B cell (primary cell): ENCODE measurements at regions not wholly inside any gene's neighbourhood (a gene's known extent, or its start where the extent isn't known, plus 50 kb on each side); places are given as distances from the start of the nearest gene placed in this dataset.

Experiments
- ATAC-seq: fragments of 200-7000 bp; cut with Tn5 transposase; one replicate; pipeline ENCODE4 v1.10.0; 2021; ENCODE audit warnings: low read depth, mild to moderate bottlenecking, moderate number of reproducible peaks, moderate library complexity
- CTCF ChIA-PET: fragments of 350-600 bp; sonication (Branson Sonifier 250); formaldehyde crosslinking; loops from one replicate; lab custom pipeline; 2021; ENCODE audit warnings: antibody characterized with exemption, inconsistent platforms; lab: Charles Lee
- POLR2A ChIA-PET: fragments of 350-600 bp; sonication (Branson Sonifier 250); formaldehyde crosslinking; loops from one replicate; lab custom pipeline; 2021; ENCODE audit warnings: antibody characterized with exemption; lab: Charles Lee
- DNase-seq: peaks from one replicate; pipeline ENCODE4 v3.0.0; 2013
- H2AFZ ChIP-seq: 2 replicates; pipeline ENCODE4 v1.6.1; 2012; ENCODE audit warnings: mild to moderate bottlenecking, low read depth, low read length; ENCODE audit not compliant: insufficient read depth, poor library complexity, severe bottlenecking
- H3K27ac ChIP-seq, 2 donors: 1 replicate in 1 of 2; 2 replicates in 1 of 2; pipeline ENCODE4 v1.5.1; 2012 to 2013; ENCODE audit warnings: low read length in 2 of 2, mild to moderate bottlenecking in 2 of 2, moderate library complexity in 1 of 2
- H3K27me3 ChIP-seq, 4 experiments: fragments of 200-600 bp in 1 of 4; sonication (generic) in 1 of 4; replicated peaks in 1 of 4; 1 replicate in 2 of 4; 2 replicates in 2 of 4; pipeline versions ENCODE4 v1.6.1 to v1.7.0; 2013 to 2016; ENCODE audit warnings: low read length in 3 of 4, mild to moderate bottlenecking in 2 of 4, mixed read lengths in 1 of 4, moderate library complexity in 1 of 4; ENCODE audit not compliant: insufficient read depth in 4 of 4, control insufficient read depth in 3 of 4; ENCODE audit errors: control extremely low read depth in 1 of 4
- H3K36me3 ChIP-seq, 2 experiments: replicated peaks in 1 of 2; 1 replicate in 1 of 2; 2 replicates in 1 of 2; pipeline versions ENCODE4 v1.6.1 to v1.7.1; 2013; ENCODE audit warnings: low read length in 1 of 2; ENCODE audit not compliant: insufficient read depth in 2 of 2, control insufficient read depth in 1 of 2; ENCODE audit errors: control extremely low read depth in 1 of 2, extremely low read depth in 1 of 2
- H3K4me1 ChIP-seq, 2 donors: fragments of 200-600 bp in 1 of 2; sonication (generic) in 1 of 2; 1 replicate in 1 of 2; 2 replicates in 1 of 2; pipeline versions ENCODE4 v1.5.1 to v1.6.1; 2013 to 2017; ENCODE audit warnings: low read length in 2 of 2; ENCODE audit not compliant: control insufficient read depth in 2 of 2, insufficient read depth in 2 of 2
- H3K4me2 ChIP-seq: replicated peaks from 2 replicates; pipeline ENCODE3; 2012; ENCODE audit warnings: mild to moderate bottlenecking, low read depth, low read length; ENCODE audit not compliant: poor library complexity, severe bottlenecking
- H3K4me3 ChIP-seq, 5 experiments: fragments of 200-600 bp in 1 of 5; sonication (generic) in 1 of 5; 1 replicate in 3 of 5; 2 replicates in 2 of 5; pipeline versions ENCODE4 v1.5.1 to v1.7.0; 2011 to 2016; ENCODE audit warnings: low read length in 4 of 5, mild to moderate bottlenecking in 4 of 5, low read depth in 2 of 5, control low read depth in 1 of 5, moderate library complexity in 1 of 5; ENCODE audit not compliant: insufficient read depth in 1 of 5; ENCODE audit errors: control extremely low read depth in 1 of 5, extremely low read depth in 1 of 5
- H3K79me2 ChIP-seq: fragments of 200-600 bp; sonication (generic); one replicate; pipeline ENCODE4 v1.6.0; 2016; ENCODE audit warnings: low read length; ENCODE audit not compliant: control insufficient read depth, insufficient read depth
- H3K9ac ChIP-seq: fragments of 200-600 bp; sonication (generic); 2 replicates; pipeline ENCODE4 v1.6.1; 2017; ENCODE audit warnings: mild to moderate bottlenecking, low read length, moderate library complexity
- H3K9me3 ChIP-seq, 3 donors: one replicate each; pipeline versions ENCODE4 v1.6.1 to v1.7.1; 2013; ENCODE audit warnings: low read length in 2 of 3; ENCODE audit not compliant: control insufficient read depth in 2 of 3, insufficient read depth in 1 of 3; ENCODE audit errors: control extremely low read depth in 1 of 3
- H4K20me1 ChIP-seq: 2 replicates; pipeline ENCODE4 v1.6.0; 2012; ENCODE audit warnings: mild to moderate bottlenecking, low read length; ENCODE audit not compliant: insufficient read depth, control insufficient read depth, poor library complexity, severe bottlenecking
- H3K27ac Mint-ChIP-seq: one replicate; pipeline ENCODE4 v1.8.0; 2021; ENCODE audit warnings: mixed read lengths
- H3K27me3 Mint-ChIP-seq: one replicate; pipeline ENCODE4 v1.8.0; 2021; ENCODE audit warnings: mixed read lengths
- H3K4me1 Mint-ChIP-seq: one replicate; pipeline ENCODE4 v1.8.0; 2021; ENCODE audit warnings: mixed read lengths
- H3K4me3 Mint-ChIP-seq: one replicate; pipeline ENCODE4 v1.8.0; 2021; ENCODE audit warnings: mixed read lengths
- H3K9me3 Mint-ChIP-seq: one replicate; pipeline ENCODE4 v1.8.0; 2022; ENCODE audit warnings: mixed read lengths; ENCODE audit not compliant: insufficient read depth
- CTCF ChIP-seq: fragments of 200-600 bp; IDR thresholded peaks from one replicate; pipeline ENCODE4 v1.8.0; 2022; ENCODE audit warnings: antibody characterized with exemption, mild to moderate bottlenecking
- EZH2 ChIP-seq: IDR thresholded peaks from 2 replicates; pipeline ENCODE4 v1.6.1; 2012; ENCODE audit warnings: borderline replicate concordance, low read depth, mild to moderate bottlenecking, moderate library complexity, low read length; ENCODE audit not compliant: insufficient read depth, poor library complexity, severe bottlenecking
- WGBS: methylation state at CpG from one replicate; pipeline ENCODE4 v1.1.5; 2013; ENCODE audit warnings: missing lambda C conversion rate; ENCODE audit not compliant: insufficient coverage; 5-methylcytosine and 5-hydroxymethylcytosine counted together
- intact Hi-C: fragments of 100-400 bp; cut with micrococcal nuclease; formaldehyde crosslinking; loops from one replicate; pipeline ENCODE4 v1.10.0; 2022

DNA sequence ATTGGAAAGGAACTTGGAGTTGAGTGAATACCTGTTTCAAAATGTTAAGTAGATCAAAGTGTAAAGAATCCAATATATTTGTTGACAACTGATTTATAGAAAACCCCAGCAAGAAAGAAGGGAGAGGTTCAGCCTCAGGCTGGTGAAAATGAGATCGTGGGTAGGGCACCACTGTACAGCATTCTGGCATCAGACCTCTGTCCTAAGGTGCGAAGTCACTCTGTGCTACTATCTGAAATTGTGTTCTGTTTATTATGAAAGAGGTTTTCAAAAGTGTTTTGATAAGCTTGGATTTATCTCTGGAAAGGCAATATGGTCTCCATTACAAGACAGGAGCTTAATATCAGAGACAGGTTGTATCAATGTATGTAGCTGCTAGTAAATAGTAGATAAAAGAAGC, 80.5 kb upstream of the MAP4K3 start:
- no peak overlapping the region for H3K27ac ChIP-seq
- H3K4me1 ChIP-seq: peaks cover 7 to 9% of the 10 kb centered on the region in 2 donors
- WGBS: 100% methylated on average over 1 of the region's 2 CpGs
- H3K9me3 ChIP-seq: peaks cover 0 to 9% (median 8%) of the 10 kb centered on the region in 3 donors
- TF ChIP-seq EZH2 (no peak), CTCF (no peak)
- H3K36me3 ChIP-seq: no peaks in the 10 kb centered on the region
- ChIA-PET CTCF (interaction anchor here (1.1 kb wide), 1 partner anchor 213 kb away, joined by 3 read pairs; no protein-coding TSS in a partner anchor), POLR2A (no interaction called here)
- intact Hi-C loops: no loop called here
- no peak overlapping the region for H3K4me3 Mint-ChIP-seq
- DNase-seq (no peak), ATAC-seq (no peak)
- no peak overlapping the region for H3K4me2 ChIP-seq
- H3K9me3 Mint-ChIP-seq: peaks cover 5% of the 10 kb centered on the region
- H3K79me2 ChIP-seq: no peaks in the 10 kb centered on the region
- no peak overlapping the region for H3K4me3 ChIP-seq
- H3K27ac Mint-ChIP-seq: no peak overlapping the region
- H3K4me1 Mint-ChIP-seq: peaks cover 16% of the 10 kb centered on the region
- no peaks in the 10 kb centered on the region for H3K27me3 Mint-ChIP-seq
- peaks cover 0 to 2% (median 0%) of the 10 kb centered on the region in 4 experiments for H3K27me3 ChIP-seq
- no peaks in the 10 kb centered on the region for H4K20me1 ChIP-seq
- H3K9ac ChIP-seq: no peak overlapping the region
- no peak overlapping the region for H2AFZ ChIP-seq

DNA sequence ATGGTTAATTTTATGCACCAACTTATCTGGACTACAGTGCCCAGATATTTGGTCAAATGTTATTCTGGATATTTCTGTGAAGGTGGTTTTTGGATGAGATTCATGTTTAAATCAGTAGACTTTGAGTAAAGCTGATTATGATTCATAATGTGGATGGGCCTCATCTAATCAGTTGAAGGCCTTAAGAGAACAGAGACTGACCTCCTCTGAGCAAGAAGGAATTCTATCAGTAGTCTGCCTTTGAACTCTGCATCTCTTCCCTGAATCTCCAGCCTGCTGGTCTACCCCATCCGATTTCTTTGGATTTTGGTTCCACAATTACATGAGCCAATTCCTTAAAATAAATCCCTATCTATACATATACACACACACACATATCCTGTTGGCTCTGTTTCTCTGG, 82.8 kb upstream of the MAP4K3 start:
- no peak overlapping the region for H3K4me3 Mint-ChIP-seq
- peaks cover 6% of the 10 kb centered on the region for H3K9me3 Mint-ChIP-seq
- ChIA-PET POLR2A (no interaction called here), CTCF (no interaction called here)
- Histone ChIP-seq H3K27ac (no peak overlapping the region), H3K4me3 (no peak overlapping the region), H3K9me3 (peaks cover 0 to 9% (median 8%) of the 10 kb centered on the region in 3 donors), H3K27me3 (peaks cover 0 to 2% (median 0%) of the 10 kb centered on the region in 4 experiments), H3K9ac (no peak overlapping the region), H4K20me1 (no peaks in the 10 kb centered on the region), H3K4me2 (no peak overlapping the region), H2AFZ (no peak overlapping the region), H3K4me1 (peaks cover 3 to 6% of the 10 kb centered on the region in 2 donors), H3K36me3 (no peaks in the 10 kb centered on the region), H3K79me2 (no peaks in the 10 kb centered on the region)
- WGBS: 80% methylated on average over 1 of the region's 1 CpG
- no peak for DNase-seq
- no peak for TF ChIP-seq CTCF
- TF ChIP-seq EZH2: no peak
- H3K27me3 Mint-ChIP-seq: no peaks in the 10 kb centered on the region
- ATAC-seq: no peak
- H3K4me1 Mint-ChIP-seq: peaks cover 8% of the 10 kb centered on the region
- H3K27ac Mint-ChIP-seq: no peak overlapping the region
- intact Hi-C loops: no loop called here
